ENCODE measurements at regions not wholly inside any gene's neighbourhood (a gene's known extent, or its start where the extent isn't known, plus 50 kb on each side); places are given as distances from the start of the nearest gene placed in this dataset.

DNA sequence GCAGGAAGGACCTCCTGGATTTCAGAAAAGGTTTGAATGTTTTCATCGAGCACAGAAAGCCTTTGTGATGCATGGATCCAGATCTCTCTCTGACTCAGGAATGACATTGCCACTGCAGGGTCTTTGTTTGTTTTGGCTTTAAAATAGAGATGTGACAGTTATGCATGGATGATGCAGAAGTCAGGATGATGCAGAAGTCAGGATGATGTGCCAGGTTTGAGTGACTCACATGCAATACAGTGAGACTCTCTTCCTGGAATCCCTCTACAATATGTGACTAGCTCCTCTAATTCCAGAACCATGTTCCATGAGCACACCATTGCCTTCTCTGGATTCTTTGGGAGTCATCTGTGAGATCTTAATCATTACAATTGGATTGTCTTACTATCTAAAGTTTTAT is 177.9 kb upstream of the RAB6C start:
- ATAC-seq (no peak), DNase-seq (no peak)
- TF ChIP-seq, protein P1, sequence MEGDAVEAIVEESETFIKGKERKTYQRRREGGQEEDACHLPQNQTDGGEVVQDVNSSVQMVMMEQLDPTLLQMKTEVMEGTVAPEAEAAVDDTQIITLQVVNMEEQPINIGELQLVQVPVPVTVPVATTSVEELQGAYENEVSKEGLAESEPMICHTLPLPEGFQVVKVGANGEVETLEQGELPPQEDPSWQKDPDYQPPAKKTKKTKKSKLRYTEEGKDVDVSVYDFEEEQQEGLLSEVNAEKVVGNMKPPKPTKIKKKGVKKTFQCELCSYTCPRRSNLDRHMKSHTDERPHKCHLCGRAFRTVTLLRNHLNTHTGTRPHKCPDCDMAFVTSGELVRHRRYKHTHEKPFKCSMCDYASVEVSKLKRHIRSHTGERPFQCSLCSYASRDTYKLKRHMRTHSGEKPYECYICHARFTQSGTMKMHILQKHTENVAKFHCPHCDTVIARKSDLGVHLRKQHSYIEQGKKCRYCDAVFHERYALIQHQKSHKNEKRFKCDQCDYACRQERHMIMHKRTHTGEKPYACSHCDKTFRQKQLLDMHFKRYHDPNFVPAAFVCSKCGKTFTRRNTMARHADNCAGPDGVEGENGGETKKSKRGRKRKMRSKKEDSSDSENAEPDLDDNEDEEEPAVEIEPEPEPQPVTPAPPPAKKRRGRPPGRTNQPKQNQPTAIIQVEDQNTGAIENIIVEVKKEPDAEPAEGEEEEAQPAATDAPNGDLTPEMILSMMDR (IDR thresholded peaks at IDR 0.05 in 4 of 5, conservative IDR thresholded peaks at IDR 0.05 in 1 of 5) = no peak
- no peak for TF ChIP-seq POLR2A (IDR thresholded peaks at IDR 0.05)
- H3K4me1 ChIP-seq = no peaks in the 10 kb centered on the region
- no peaks in the 10 kb centered on the region for H3K36me3 ChIP-seq
- intact Hi-C loops (cut with DNase I; ENCODE audit: low total_unique reads) = no loop called here
- no peaks in the 10 kb centered on the region for H3K9me3 ChIP-seq
- in situ Hi-C loops (cut with MboI; ENCODE audit: low sequenced_read_pairs in 4 of 4) = no loop called here
- no peak overlapping the region for H3K27ac ChIP-seq
- H3K4me3 ChIP-seq = no peak overlapping the region
- no peaks in the 10 kb centered on the region for H3K27me3 ChIP-seq

DNA sequence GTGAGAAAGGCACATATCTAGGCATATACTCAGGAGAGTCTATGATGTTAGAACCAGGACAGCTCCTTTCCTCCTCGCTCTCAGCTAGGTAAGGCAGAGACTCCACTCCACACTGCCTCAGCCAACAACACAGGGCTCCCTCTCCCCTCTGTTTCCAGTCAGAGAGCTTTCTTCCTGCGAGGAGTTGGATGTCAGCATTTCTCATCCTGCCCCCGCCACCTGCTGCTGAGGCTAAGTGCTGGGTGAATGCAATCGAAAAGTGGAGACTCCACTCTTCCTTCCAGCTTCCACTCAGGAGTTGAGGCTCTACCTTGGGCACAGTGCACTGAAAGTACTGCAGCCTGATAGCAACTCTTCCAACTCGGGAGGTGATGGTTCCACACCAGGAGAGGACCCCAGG is 177.2 kb upstream of the RAB6C start:
- Histone ChIP-seq H3K36me3 (no peaks in the 10 kb centered on the region), H3K9me3 (no peaks in the 10 kb centered on the region), H3K27ac (no peak overlapping the region), H3K4me3 (no peak overlapping the region), H3K4me1 (no peaks in the 10 kb centered on the region), H3K27me3 (no peaks in the 10 kb centered on the region)
- no peak for TF ChIP-seq POLR2A (IDR thresholded peaks at IDR 0.05)
- TF ChIP-seq, protein P1 (IDR thresholded peaks at IDR 0.05 in 4 of 5, conservative IDR thresholded peaks at IDR 0.05 in 1 of 5) = no peak
- no peak for DNase-seq
- no peak for ATAC-seq
- in situ Hi-C loops (cut with MboI; ENCODE audit: low sequenced_read_pairs in 4 of 4) (no loop called here), intact Hi-C loops (cut with DNase I; ENCODE audit: low total_unique reads) (no loop called here)

DNA sequence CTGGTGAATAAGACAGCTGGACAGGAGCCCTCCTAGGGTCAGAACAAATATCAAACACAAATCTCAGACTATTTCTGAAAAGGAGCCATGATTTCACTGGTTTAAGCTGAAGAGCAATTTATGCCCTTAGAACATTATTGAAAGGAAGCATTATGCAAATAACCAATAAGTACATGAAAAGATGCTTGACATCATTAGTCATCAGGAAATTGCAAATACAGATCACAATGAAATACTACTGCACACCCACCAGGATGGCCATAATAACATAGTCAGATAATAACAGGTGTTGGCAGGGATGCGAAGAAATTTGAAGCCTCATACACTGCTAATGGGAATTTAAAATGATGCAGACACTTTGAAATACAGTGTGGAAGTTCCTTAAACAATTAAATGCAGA is 176.4 kb upstream of the RAB6C start:
- H3K27me3 ChIP-seq = no peaks in the 10 kb centered on the region
- no peak overlapping the region for H3K27ac ChIP-seq
- intact Hi-C loops (cut with DNase I; ENCODE audit: low total_unique reads) (no loop called here), in situ Hi-C loops (cut with MboI; ENCODE audit: low sequenced_read_pairs in 4 of 4) (no loop called here)
- H3K4me1 ChIP-seq = no peaks in the 10 kb centered on the region
- no peak overlapping the region for H3K4me3 ChIP-seq
- H3K9me3 ChIP-seq = no peaks in the 10 kb centered on the region
- no peak for TF ChIP-seq POLR2A (IDR thresholded peaks at IDR 0.05)
- TF ChIP-seq, protein P1 (IDR thresholded peaks at IDR 0.05 in 4 of 5, conservative IDR thresholded peaks at IDR 0.05 in 1 of 5) = no peak
- DNase-seq (no peak), ATAC-seq (no peak)
- H3K36me3 ChIP-seq = no peaks in the 10 kb centered on the region

DNA sequence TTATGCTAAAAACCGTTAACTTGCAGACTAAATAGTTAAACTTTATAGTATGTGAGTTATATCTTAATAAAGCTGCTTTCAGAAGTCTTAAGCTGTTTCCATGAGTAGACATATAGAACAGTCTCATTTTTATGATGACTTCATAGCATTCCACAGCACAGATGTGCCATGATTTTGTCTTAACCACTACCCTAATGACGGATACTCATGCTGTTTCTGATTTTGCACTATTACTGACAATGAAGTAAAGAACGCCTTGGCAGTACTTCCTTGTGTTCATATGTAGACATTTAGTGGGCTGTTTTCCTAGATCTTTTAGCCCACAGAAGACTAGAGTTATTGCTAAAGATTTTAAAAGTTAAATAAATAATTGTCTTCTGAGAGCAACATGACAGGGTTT is 175.6 kb upstream of the RAB6C start:
- in situ Hi-C loops (cut with MboI; ENCODE audit: low sequenced_read_pairs in 4 of 4) = no loop called here
- no peak for ATAC-seq

DNA sequence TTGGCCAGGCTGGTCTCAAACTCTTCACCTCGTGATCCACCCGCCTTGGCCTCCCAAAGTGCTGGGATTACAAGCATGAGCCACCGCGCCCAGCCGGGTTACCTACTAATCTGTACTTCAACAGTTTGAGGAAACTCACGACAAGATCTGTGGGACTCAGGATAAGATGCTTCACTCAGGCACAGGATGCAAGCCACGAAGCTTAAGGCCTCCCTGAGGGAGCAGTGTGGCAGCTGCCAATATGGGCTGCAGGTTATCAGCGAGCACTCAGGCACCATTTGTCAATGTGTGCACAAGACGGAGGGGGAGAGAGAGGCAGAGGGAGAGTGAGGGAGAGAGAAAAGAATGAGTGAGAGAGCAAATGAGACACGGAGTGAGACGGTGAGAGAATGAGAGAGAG is 173.6 kb upstream of the RAB6C start:
- Histone ChIP-seq H3K36me3 (no peaks in the 10 kb centered on the region), H3K4me3 (no peak overlapping the region), H3K4me1 (no peaks in the 10 kb centered on the region), H3K9me3 (no peaks in the 10 kb centered on the region), H3K27me3 (no peaks in the 10 kb centered on the region), H3K27ac (no peak overlapping the region)
- TF ChIP-seq POLR2A (IDR thresholded peaks at IDR 0.05) = no peak
- intact Hi-C loops (cut with DNase I; ENCODE audit: low total_unique reads) = no loop called here
- ATAC-seq (no peak), DNase-seq (no peak)
- in situ Hi-C loops (cut with MboI; ENCODE audit: low sequenced_read_pairs in 4 of 4) = no loop called here

More for the DNA sequence above, 175.6 kb upstream of the RAB6C start:
- intact Hi-C loops (cut with DNase I; ENCODE audit: low total_unique reads) = no loop called here
- Histone ChIP-seq H3K4me1 (no peaks in the 10 kb centered on the region), H3K36me3 (no peaks in the 10 kb centered on the region), H3K4me3 (no peak overlapping the region), H3K27ac (no peak overlapping the region), H3K9me3 (no peaks in the 10 kb centered on the region), H3K27me3 (no peaks in the 10 kb centered on the region)
- TF ChIP-seq POLR2A (IDR thresholded peaks at IDR 0.05) = no peak
- TF ChIP-seq, protein P1 (IDR thresholded peaks at IDR 0.05 in 4 of 5, conservative IDR thresholded peaks at IDR 0.05 in 1 of 5) = no peak
- no peak for DNase-seq
